Ectodermal cell (in vitro differentiated cells): ENCODE measurements at regions not wholly inside any gene's neighbourhood (a gene's known extent, or its start where the extent isn't known, plus 50 kb on each side); places are given as distances from the start of the nearest gene placed in this dataset.

ENCODE experiments used
- H3K27ac ChIP-seq: 2 replicates; pipeline ENCODE4 v1.7.0; 2013; ENCODE audit warnings: mild to moderate bottlenecking, low read depth, low read length; ENCODE audit not compliant: insufficient read depth, poor library complexity, severe bottlenecking
- H3K27me3 ChIP-seq: 2 replicates; pipeline ENCODE4 v1.7.0; 2013; ENCODE audit warnings: mild to moderate bottlenecking, low read length; ENCODE audit not compliant: insufficient read depth, control insufficient read depth, poor library complexity, severe bottlenecking
- H3K36me3 ChIP-seq: one replicate; pipeline ENCODE4 v1.7.0; 2013; ENCODE audit warnings: low read length; ENCODE audit not compliant: control insufficient read depth, insufficient read depth
- H3K4me1 ChIP-seq: one replicate; pipeline ENCODE4 v1.7.0; 2013; ENCODE audit warnings: low read length; ENCODE audit not compliant: control insufficient read depth, insufficient read depth
- H3K4me3 ChIP-seq: 2 replicates; pipeline ENCODE4 v1.7.0; 2013; ENCODE audit warnings: low read depth, low read length, control low read depth; ENCODE audit not compliant: insufficient read depth
- H3K9me3 ChIP-seq: 2 replicates; pipeline ENCODE4 v1.7.0; 2013; ENCODE audit warnings: mild to moderate bottlenecking, low read length, moderate library complexity; ENCODE audit not compliant: control insufficient read depth
- whole genome bisulfite sequencing, 2 experiments: methylation state at CpG; one replicate each; pipeline ENCODE4 v1.1.7; 2013; ENCODE audit warnings: missing lambda C conversion rate in 2 of 2; 5-methylcytosine and 5-hydroxymethylcytosine counted together

- no peaks in the 10 kb centered on the region for H3K36me3 ChIP-seq
- no peak overlapping the region for H3K4me3 ChIP-seq
- H3K27ac ChIP-seq: no peak overlapping the region
- H3K4me1 ChIP-seq: no peaks in the 10 kb centered on the region
- no peaks in the 10 kb centered on the region for H3K27me3 ChIP-seq
- 63 to 75% methylated on average over 4 to 5 of the region's 6 CpGs for WGBS, 2 experiments
- H3K9me3 ChIP-seq: no peaks in the 10 kb centered on the region
Measured at GRCh38 chr6:8549074-8549790, 113.9 kb upstream of the SLC35B3 start.

DNA sequence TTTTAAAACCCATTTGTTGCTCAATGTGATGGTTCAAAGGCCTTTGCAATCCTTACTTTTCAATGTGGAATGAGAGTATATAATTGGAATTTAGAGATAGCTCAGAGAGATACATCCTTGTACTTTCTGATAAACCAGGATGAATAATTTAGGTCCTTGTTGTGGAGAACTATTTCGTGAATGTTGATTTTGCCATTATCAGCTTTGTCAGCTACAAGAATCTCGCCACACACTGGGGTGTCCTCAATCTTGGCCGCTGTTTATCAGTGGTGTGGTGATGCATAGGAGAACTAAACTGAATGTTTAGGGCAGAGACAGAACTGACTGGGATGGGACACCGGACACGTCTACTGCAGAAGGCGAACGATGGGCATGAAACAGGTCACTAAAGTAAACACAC, 111.2 kb upstream of the SLC35B3 start:
- no peak overlapping the region for H3K27ac ChIP-seq
- no peaks in the 10 kb centered on the region for H3K4me1 ChIP-seq
- H3K36me3 ChIP-seq: no peaks in the 10 kb centered on the region
- H3K9me3 ChIP-seq: no peaks in the 10 kb centered on the region
- H3K4me3 ChIP-seq: no peak overlapping the region
- H3K27me3 ChIP-seq: no peaks in the 10 kb centered on the region
- WGBS, 2 experiments: 81 to 84% methylated on average over 7 of the region's 7 CpGs

- Histone ChIP-seq H3K36me3 (no peaks in the 10 kb centered on the region), H3K4me3 (no peak overlapping the region), H3K27me3 (no peaks in the 10 kb centered on the region), H3K27ac (no peak overlapping the region), H3K4me1 (no peaks in the 10 kb centered on the region), H3K9me3 (no peaks in the 10 kb centered on the region)
- WGBS, 2 experiments: 91% methylated on average over 1 of the region's 1 CpG
Measured at GRCh38 chr6:8545336-8545735, 110.0 kb upstream of the SLC35B3 start.

- WGBS, 2 experiments: 91 to 95% methylated on average over 4 of the region's 4 CpGs
- no peak overlapping the region for H3K27ac ChIP-seq
- H3K4me1 ChIP-seq: no peaks in the 10 kb centered on the region
- H3K9me3 ChIP-seq: no peaks in the 10 kb centered on the region
- no peaks in the 10 kb centered on the region for H3K36me3 ChIP-seq
- H3K27me3 ChIP-seq: no peaks in the 10 kb centered on the region
- no peak overlapping the region for H3K4me3 ChIP-seq
Measured at GRCh38 chr6:8543714-8544113, 108.4 kb upstream of the SLC35B3 start.

- H3K4me3 ChIP-seq: no peak overlapping the region
- no peak overlapping the region for H3K27ac ChIP-seq
- H3K36me3 ChIP-seq: no peaks in the 10 kb centered on the region
- no peaks in the 10 kb centered on the region for H3K27me3 ChIP-seq
- H3K4me1 ChIP-seq: no peaks in the 10 kb centered on the region
- H3K9me3 ChIP-seq: no peaks in the 10 kb centered on the region
Measured at GRCh38 chr6:8539453-8539852, 104.1 kb upstream of the SLC35B3 start.

DNA sequence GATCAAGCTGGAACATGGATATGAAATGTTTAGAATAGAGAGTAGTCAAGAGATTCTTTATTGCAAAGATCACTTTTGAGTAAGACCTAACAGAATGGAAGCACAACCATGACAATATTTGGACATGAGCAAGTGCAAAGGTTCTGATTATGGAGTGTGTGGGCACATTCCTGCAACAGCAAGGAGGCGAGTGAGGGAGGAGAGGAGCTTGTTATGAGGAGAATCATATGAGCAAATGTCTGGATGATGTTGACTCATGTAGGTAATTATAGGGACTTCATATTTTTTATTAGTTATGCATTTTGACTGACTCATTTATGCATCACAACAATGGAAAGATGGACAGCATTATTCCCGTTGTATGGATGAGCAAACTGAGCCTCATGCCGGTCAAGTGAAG, 100.8 kb upstream of the SLC35B3 start:
- Histone ChIP-seq H3K27ac (no peak overlapping the region), H3K36me3 (no peaks in the 10 kb centered on the region), H3K27me3 (no peaks in the 10 kb centered on the region), H3K4me1 (no peaks in the 10 kb centered on the region), H3K9me3 (no peaks in the 10 kb centered on the region), H3K4me3 (no peak overlapping the region)
- WGBS, 2 experiments: 62 to 65% methylated on average over 3 of the region's 3 CpGs

- H3K4me3 ChIP-seq: no peak overlapping the region
- H3K36me3 ChIP-seq: no peaks in the 10 kb centered on the region
- no peak overlapping the region for H3K27ac ChIP-seq
- WGBS, 2 experiments: 62 to 63% methylated on average over 3 of the region's 3 CpGs
- H3K4me1 ChIP-seq: no peaks in the 10 kb centered on the region
- no peaks in the 10 kb centered on the region for H3K9me3 ChIP-seq
- no peaks in the 10 kb centered on the region for H3K27me3 ChIP-seq
Measured at GRCh38 chr6:8535519-8535918, 100.2 kb upstream of the SLC35B3 start.

DNA sequence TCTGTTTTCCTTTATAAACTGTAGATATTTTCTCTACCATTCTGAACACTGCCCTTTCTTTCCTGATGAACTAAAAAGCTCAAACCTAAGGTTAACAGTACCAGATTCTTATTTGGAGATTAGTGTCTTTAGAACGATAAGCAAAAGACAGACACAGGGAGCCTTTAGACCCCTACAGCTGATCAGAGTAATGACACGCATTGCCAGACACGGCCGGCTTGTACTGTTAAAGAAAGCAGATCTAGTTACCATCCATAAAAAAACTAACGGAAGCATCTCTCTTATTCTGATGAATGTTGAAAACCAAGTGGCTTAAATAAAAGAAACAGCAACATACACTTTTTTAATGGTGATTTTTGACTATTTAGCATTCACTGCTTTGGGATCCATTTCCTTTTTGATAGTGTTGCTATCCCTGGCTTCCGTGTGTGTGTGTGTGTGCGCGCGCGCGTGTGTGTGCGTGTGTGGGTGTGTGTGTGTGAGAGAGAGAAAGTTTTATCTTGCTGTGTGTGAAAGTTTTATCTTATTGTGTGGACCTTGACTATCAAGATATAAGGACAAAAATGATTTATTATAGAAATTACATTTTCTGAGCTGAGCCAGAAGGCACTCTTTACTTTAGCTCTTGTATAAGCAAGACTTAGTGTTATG, 95.6 kb upstream of the SLC35B3 start:
- H3K9me3 ChIP-seq: no peaks in the 10 kb centered on the region
- no peaks in the 10 kb centered on the region for H3K4me1 ChIP-seq
- 85 to 92% methylated on average over 12 of the region's 12 CpGs for WGBS, 2 experiments
- no peak overlapping the region for H3K4me3 ChIP-seq
- no peaks in the 10 kb centered on the region for H3K36me3 ChIP-seq
- no peaks in the 10 kb centered on the region for H3K27me3 ChIP-seq
- no peak overlapping the region for H3K27ac ChIP-seq

DNA sequence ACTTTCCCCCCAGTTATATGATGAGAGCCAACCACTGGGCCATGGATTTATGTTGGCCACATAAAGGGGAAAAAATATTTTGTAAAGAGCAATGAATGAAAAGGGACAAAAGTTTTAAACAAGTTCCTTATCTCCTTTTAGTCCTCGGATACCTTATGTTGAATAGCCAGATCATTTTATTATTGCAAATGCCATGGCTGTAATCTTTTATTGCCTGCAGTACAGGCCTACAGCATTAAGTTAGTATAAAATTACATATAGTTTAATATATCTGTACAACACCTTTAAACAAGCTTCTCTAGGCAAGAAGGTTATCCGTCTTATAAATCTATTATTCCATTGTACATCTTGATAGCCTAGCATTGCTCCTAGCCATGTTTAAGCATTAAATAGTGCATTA, 93.9 kb upstream of the SLC35B3 start:
- H3K27ac ChIP-seq: no peak overlapping the region
- H3K27me3 ChIP-seq: no peaks in the 10 kb centered on the region
- H3K9me3 ChIP-seq: no peaks in the 10 kb centered on the region
- no peak overlapping the region for H3K4me3 ChIP-seq
- H3K4me1 ChIP-seq: no peaks in the 10 kb centered on the region
- WGBS, 2 experiments: 87 to 96% methylated on average over 2 of the region's 2 CpGs
- H3K36me3 ChIP-seq: no peaks in the 10 kb centered on the region

- 100% methylated on average over 1 of the region's 1 CpG for WGBS, 2 experiments
- H3K27ac ChIP-seq: no peak overlapping the region
- H3K4me3 ChIP-seq: no peak overlapping the region
- no peaks in the 10 kb centered on the region for H3K36me3 ChIP-seq
- H3K4me1 ChIP-seq: no peaks in the 10 kb centered on the region
- no peaks in the 10 kb centered on the region for H3K27me3 ChIP-seq
- H3K9me3 ChIP-seq: no peaks in the 10 kb centered on the region
Measured at GRCh38 chr6:8527818-8528217, 92.5 kb upstream of the SLC35B3 start.
